ENCODE measurements at regions not wholly inside any gene's neighbourhood (a gene's known extent, or its start where the extent isn't known, plus 50 kb on each side); places are given as distances from the start of the nearest gene placed in this dataset.
A peak's percentile ranks its signal among the peaks of the same experiment; 100 is the strongest.

GRCh38 chr12:91414636-91415035 lies 232.0 kb upstream of the DCN start:
- intact Hi-C loops (cut with DNase I), result no loop called here
- ATAC-seq (ENCODE audit: poor library complexity), result no peak
- no peak for DNase-seq

- DNase-seq (no peak), ATAC-seq (ENCODE audit: poor library complexity) (no peak)
- intact Hi-C loops (cut with DNase I), result no loop called here
Observed at GRCh38 chr12:91413581-91414546, 231.2 kb upstream of the DCN start.

- intact Hi-C loops (cut with DNase I), result no loop called here
- DNase-seq (no peak), ATAC-seq (ENCODE audit: poor library complexity) (no peak)
Observed at GRCh38 chr12:91406920-91407341, 224.3 kb upstream of the DCN start.

DNA sequence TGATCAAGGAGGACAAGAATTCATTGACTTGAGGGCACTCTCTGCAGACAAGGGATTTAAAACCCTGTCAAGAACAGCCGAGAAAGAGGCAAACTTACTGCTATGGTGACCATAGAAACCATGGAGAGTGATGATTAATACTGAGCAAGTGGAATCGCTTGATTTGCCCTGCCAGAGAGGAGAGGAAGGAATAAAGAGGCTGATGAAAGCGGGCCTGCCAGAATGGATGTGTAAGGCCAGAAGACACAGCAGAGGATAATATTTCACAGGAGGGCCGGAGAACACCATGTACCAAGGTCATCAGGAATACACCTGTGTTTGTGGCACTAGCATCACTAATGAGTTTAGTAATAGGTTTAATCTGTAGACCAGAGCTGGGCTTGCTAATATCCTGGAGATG lies 221.8 kb upstream of the DCN start:
- intact Hi-C loops (cut with DNase I), result no loop called here
- ATAC-seq (ENCODE audit: poor library complexity) (no peak), DNase-seq (no peak)

- no peak for DNase-seq
- no peak for ATAC-seq (ENCODE audit: poor library complexity)
- intact Hi-C loops (cut with DNase I), result no loop called here
Observed at GRCh38 chr12:91401190-91401589, 218.6 kb upstream of the DCN start.

- DNase-seq (no peak), ATAC-seq (ENCODE audit: poor library complexity) (no peak)
- intact Hi-C loops (cut with DNase I), result no loop called here
Observed at GRCh38 chr12:91400271-91400670, 217.7 kb upstream of the DCN start.

DNA sequence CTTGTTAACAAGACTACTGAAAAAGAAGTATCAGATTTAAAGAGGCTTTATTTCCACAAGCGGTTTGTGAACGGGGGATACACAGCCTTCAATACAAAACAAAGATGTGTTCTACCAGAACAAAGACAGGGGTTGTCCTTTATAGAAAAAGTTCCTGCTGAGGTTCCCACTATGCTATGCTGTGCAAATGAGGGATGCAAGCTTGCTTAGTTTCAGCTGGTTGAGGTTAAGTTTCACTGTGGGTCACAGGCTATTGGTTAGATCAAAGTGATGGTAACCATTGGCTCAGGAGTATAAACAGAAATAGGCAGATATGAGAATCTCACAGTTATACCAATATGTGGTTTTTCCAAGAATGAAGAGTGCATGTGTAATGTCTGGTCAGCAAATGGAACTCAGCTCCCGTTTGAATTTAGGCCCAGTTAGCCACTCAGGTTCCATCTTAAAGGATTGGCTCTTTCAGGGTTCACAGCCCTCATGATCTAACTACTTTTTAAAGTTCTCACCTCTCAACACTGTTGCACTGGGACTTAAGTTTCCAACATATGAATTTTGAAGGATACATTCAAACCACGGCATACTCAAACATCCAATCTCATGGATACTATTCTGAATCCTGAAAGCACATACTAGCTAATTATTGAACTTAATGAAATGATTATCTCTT lies 215.4 kb upstream of the DCN start:
- no peak for DNase-seq
- intact Hi-C loops (cut with DNase I), result no loop called here
- ATAC-seq (ENCODE audit: poor library complexity), result no peak

GRCh38 chr12:91396293-91396692 lies 213.7 kb upstream of the DCN start:
- ATAC-seq (ENCODE audit: poor library complexity) (no peak), DNase-seq (no peak)

GRCh38 chr12:91395628-91396135 lies 213.1 kb upstream of the DCN start:
- DNase-seq (no peak), ATAC-seq (ENCODE audit: poor library complexity) (no peak)
- intact Hi-C loops (cut with DNase I), result no loop called here

More at GRCh38 chr12:91396293-91396692, 213.7 kb upstream of the DCN start:
- intact Hi-C loops (cut with DNase I), result no loop called here

DNA sequence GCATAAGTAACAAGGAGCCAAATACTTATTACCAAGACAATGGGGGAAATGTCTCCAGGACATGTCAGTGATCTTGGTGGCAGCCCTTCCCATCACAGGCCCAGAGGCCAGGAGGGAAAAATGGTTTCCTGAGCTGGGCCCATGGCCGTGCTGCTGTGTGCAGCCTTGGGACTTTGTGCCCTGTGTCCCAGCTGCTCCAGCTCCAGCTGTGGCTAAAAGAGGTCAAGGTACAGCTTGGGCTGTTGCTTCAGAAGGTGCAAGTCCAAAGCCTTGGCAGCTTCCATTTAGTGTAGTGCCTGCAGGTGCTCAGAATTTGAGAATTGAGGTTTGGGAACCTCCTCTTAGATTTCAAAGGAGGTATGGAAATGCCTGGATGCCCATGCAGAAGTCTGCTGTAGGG lies 212.3 kb upstream of the DCN start:
- intact Hi-C loops (cut with DNase I), result no loop called here
- ATAC-seq (ENCODE audit: poor library complexity), result no peak
- DNase-seq, result no peak

DNA sequence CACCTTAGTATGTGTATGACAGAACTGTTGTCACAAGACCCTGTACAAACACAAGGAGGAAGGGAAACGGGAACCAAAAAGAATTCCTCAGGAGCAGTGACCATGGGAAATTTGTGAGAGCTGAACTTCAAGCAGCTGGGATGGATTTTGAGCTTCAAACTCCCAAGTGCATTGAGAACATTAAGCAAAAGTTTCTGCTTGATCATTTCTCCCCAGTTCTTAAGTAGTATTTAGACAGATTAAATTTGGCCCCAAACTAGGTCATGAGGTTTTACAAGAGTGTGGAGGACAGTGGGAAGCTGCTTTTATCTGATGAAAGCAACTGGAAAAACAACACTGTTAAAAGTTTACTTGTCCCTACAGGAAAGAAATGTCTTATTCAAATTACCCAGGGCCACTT lies 206.0 kb upstream of the DCN start:
- no peak for DNase-seq
- no peak for ATAC-seq (ENCODE audit: poor library complexity)
- intact Hi-C loops (cut with DNase I), result loop anchor here (10.0 kb wide), 1 partner anchor 756 kb away; the partner anchor contains the start of gene BTG1

DNA sequence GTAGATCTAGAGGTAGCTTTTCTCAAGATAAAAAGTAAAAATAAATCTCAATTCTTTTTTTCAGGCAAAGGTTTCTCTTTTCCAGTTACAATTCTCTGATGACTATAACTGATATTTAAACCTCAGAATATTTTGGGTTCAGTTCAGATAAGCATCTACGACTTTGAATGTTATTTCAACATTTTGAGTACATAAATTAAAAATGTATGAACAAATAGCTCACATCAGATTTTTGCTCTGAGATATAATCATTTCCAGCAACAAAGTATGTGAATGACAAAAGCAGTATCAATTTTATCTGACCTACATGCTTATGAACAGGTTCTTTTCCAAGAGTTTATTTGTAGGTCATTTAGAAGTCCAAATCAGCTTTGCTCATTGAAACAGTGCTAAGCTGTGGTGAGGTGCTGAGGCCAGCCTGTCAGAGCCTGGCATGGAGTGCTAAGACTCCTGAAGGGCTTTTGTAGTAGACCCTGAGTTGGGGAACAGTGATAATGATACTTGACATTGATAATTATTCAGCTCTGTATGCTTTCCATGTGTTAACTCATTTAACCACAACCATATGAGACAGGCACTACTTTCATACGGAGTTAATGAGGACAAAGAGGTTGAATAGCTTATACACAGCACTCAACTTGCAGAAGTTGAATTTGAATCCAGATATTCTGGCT lies 205.0 kb upstream of the DCN start:
- no peak for DNase-seq
- intact Hi-C loops (cut with DNase I), result loop anchor here (10.0 kb wide), 1 partner anchor 757 kb away; the partner anchor contains the start of gene BTG1
- no peak for ATAC-seq (ENCODE audit: poor library complexity)

DNA sequence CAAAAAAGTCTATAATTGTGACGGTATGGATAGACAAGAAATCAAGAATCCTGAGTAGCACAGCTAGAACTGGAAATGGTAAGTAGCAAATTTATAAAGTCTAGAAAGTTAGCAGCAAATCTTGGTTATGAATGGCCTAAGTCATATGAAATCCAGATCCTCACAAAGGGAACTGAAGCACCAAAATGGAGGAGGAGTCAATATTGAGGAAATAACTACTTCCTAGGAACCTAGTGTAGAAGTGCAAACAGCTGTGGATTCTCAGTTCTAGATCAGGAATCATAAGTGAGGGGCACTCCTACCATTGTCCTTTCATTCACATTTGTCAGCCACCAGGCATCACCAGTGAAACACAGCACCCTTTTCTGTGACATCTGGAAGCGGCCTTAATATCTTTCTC lies 202.2 kb upstream of the DCN start:
- intact Hi-C loops (cut with DNase I), result loop anchor here (5.0 to 10.0 kb wide), 2 partner anchors 760 to 1187 kb away; partner anchors contain the start of gene BTG1
- ATAC-seq (ENCODE audit: poor library complexity), result no peak
- DNase-seq, result no peak

- intact Hi-C loops (cut with DNase I), result loop anchor here (5.0 to 10.0 kb wide), 2 partner anchors 760 to 1188 kb away; partner anchors contain the start of gene BTG1
- no peak for ATAC-seq (ENCODE audit: poor library complexity)
- DNase-seq, result no peak
Observed at GRCh38 chr12:91384366-91384765, 201.7 kb upstream of the DCN start.

- intact Hi-C loops (cut with DNase I), result loop anchor here (5.0 to 10.0 kb wide), 2 partner anchors 762 to 1189 kb away; partner anchors contain the start of gene BTG1
- ATAC-seq (ENCODE audit: poor library complexity), result no peak
- no peak for DNase-seq
Observed at GRCh38 chr12:91383099-91383498, 200.5 kb upstream of the DCN start.

GRCh38 chr12:91382081-91382543 lies 199.5 kb upstream of the DCN start:
- peak; percentile 91 for ATAC-seq (ENCODE audit: poor library complexity)
- intact Hi-C loops (cut with DNase I), result loop anchor here (5.0 to 10.0 kb wide), 2 partner anchors 763 to 1190 kb away; partner anchors contain the start of gene BTG1
- DNase-seq, result peak; percentile 85

- ATAC-seq (ENCODE audit: poor library complexity), result peak; percentile 94
- intact Hi-C loops (cut with DNase I), result loop anchor here (5.0 to 10.0 kb wide), 2 partner anchors 763 to 1191 kb away; partner anchors contain the start of gene BTG1
- no peak for DNase-seq
Observed at GRCh38 chr12:91381309-91381804, 198.7 kb upstream of the DCN start.

DNA sequence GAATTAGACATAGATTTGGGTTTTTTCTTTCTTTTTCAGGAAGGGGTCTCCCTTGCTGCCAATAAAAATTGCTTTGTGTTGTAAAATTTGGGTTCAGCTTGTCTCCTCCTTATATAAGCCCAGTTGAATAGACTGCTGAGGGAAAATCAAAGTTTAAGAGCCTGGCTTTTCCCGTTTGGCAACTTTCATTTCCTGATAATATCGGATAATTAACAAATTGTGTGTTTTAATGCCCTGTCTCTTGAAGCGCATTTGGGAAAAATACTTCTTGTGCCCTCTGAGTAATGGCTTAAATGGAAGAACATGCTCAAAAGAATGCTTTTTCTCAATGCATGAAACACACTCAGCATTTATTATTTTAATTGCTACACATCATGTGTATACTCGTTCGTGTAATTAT lies 198.0 kb upstream of the DCN start:
- no peak for ATAC-seq (ENCODE audit: poor library complexity)
- DNase-seq, result no peak
- intact Hi-C loops (cut with DNase I), result loop anchor here (5.0 to 10.0 kb wide), 2 partner anchors 764 to 1192 kb away; partner anchors contain the start of gene BTG1

Data from Right ventricle myocardium superior (tissue), 1 donor.